ENCODE measurements at regions not wholly inside any gene's neighbourhood (a gene's known extent, or its start where the extent isn't known, plus 50 kb on each side); places are given as distances from the start of the nearest gene placed in this dataset.

GRCh38 chr1:188433425-188433824 is 1604.7 kb downstream of the PLA2G4A start:
- H3K9me3 ChIP-seq = no peaks in the 10 kb centered on the region
- TF ChIP-seq Cebpa-rat (IDR thresholded peaks at IDR 0.05) = no peak
- no peak overlapping the region for H3K4me2 ChIP-seq
- no peak overlapping the region for H3K4me3 ChIP-seq
- no peaks in the 10 kb centered on the region for H3K36me3 ChIP-seq
- H4K20me1 ChIP-seq = no peaks in the 10 kb centered on the region
- H3K9ac ChIP-seq = no peak overlapping the region
- no peaks in the 10 kb centered on the region for H3K4me1 ChIP-seq
- no peak overlapping the region for H3K27ac ChIP-seq
- H3K27me3 ChIP-seq = no peaks in the 10 kb centered on the region

GRCh38 chr1:188444526-188444925 is 1615.8 kb downstream of the PLA2G4A start:
- Histone ChIP-seq H4K20me1 (no peaks in the 10 kb centered on the region), H3K4me3 (no peak overlapping the region), H3K9ac (no peak overlapping the region), H3K9me3 (no peaks in the 10 kb centered on the region), H3K4me1 (no peaks in the 10 kb centered on the region), H3K4me2 (no peak overlapping the region), H3K27me3 (no peaks in the 10 kb centered on the region), H3K27ac (no peak overlapping the region), H3K36me3 (no peaks in the 10 kb centered on the region)
- no peak for TF ChIP-seq Cebpa-rat (IDR thresholded peaks at IDR 0.05)

GRCh38 chr1:188462837-188463236 is 1634.1 kb downstream of the PLA2G4A start:
- Histone ChIP-seq H3K27me3 (no peaks in the 10 kb centered on the region), H3K27ac (no peak overlapping the region), H3K4me3 (no peak overlapping the region), H3K4me1 (no peaks in the 10 kb centered on the region), H3K9ac (no peak overlapping the region), H3K36me3 (no peaks in the 10 kb centered on the region), H4K20me1 (no peaks in the 10 kb centered on the region), H3K4me2 (no peak overlapping the region), H3K9me3 (no peaks in the 10 kb centered on the region)
- TF ChIP-seq Cebpa-rat (IDR thresholded peaks at IDR 0.05) = no peak

- TF ChIP-seq Cebpa-rat (IDR thresholded peaks at IDR 0.05) = no peak
- Histone ChIP-seq H3K4me3 (no peak overlapping the region), H3K4me2 (no peak overlapping the region), H3K9me3 (no peaks in the 10 kb centered on the region), H3K27ac (no peak overlapping the region), H4K20me1 (no peaks in the 10 kb centered on the region), H3K9ac (no peak overlapping the region), H3K27me3 (no peaks in the 10 kb centered on the region), H3K36me3 (no peaks in the 10 kb centered on the region), H3K4me1 (no peaks in the 10 kb centered on the region)
These were observed 1635.2 kb downstream of the PLA2G4A start for GRCh38 chr1:188463919-188464318.

- Histone ChIP-seq H3K4me3 (no peak overlapping the region), H3K27me3 (no peaks in the 10 kb centered on the region), H3K9ac (no peak overlapping the region), H3K4me1 (no peaks in the 10 kb centered on the region), H3K9me3 (no peaks in the 10 kb centered on the region), H3K36me3 (no peaks in the 10 kb centered on the region), H4K20me1 (no peaks in the 10 kb centered on the region), H3K27ac (no peak overlapping the region), H3K4me2 (no peak overlapping the region)
- TF ChIP-seq Cebpa-rat (IDR thresholded peaks at IDR 0.05) = no peak
These were observed 1637.8 kb downstream of the PLA2G4A start for GRCh38 chr1:188466539-188466938.

- Histone ChIP-seq H3K27me3 (no peaks in the 10 kb centered on the region), H3K4me1 (no peaks in the 10 kb centered on the region), H4K20me1 (no peaks in the 10 kb centered on the region), H3K9me3 (no peaks in the 10 kb centered on the region), H3K4me2 (no peak overlapping the region), H3K27ac (no peak overlapping the region), H3K9ac (no peak overlapping the region), H3K36me3 (no peaks in the 10 kb centered on the region), H3K4me3 (no peak overlapping the region)
- TF ChIP-seq Cebpa-rat (IDR thresholded peaks at IDR 0.05) = no peak
These were observed 1647.9 kb downstream of the PLA2G4A start for GRCh38 chr1:188476606-188477005.

GRCh38 chr1:188489336-188490112 is 1660.8 kb downstream of the PLA2G4A start:
- H3K27me3 ChIP-seq = no peaks in the 10 kb centered on the region
- no peak overlapping the region for H3K4me2 ChIP-seq
- TF ChIP-seq Cebpa-rat (IDR thresholded peaks at IDR 0.05) = no peak
- no peak overlapping the region for H3K27ac ChIP-seq
- no peak overlapping the region for H3K4me3 ChIP-seq
- no peaks in the 10 kb centered on the region for H3K9me3 ChIP-seq
- no peak overlapping the region for H3K9ac ChIP-seq
- H3K36me3 ChIP-seq = no peaks in the 10 kb centered on the region
- H4K20me1 ChIP-seq = no peaks in the 10 kb centered on the region
- no peaks in the 10 kb centered on the region for H3K4me1 ChIP-seq

GRCh38 chr1:188496506-188496905 is 1667.8 kb downstream of the PLA2G4A start:
- no peaks in the 10 kb centered on the region for H3K27me3 ChIP-seq
- H3K4me1 ChIP-seq = no peaks in the 10 kb centered on the region
- H4K20me1 ChIP-seq = no peaks in the 10 kb centered on the region
- no peaks in the 10 kb centered on the region for H3K36me3 ChIP-seq
- H3K9me3 ChIP-seq = peaks cover 5% of the 10 kb centered on the region
- H3K4me3 ChIP-seq = no peak overlapping the region
- no peak for TF ChIP-seq Cebpa-rat (IDR thresholded peaks at IDR 0.05)
- H3K4me2 ChIP-seq = no peak overlapping the region
- H3K27ac ChIP-seq = no peak overlapping the region
- no peak overlapping the region for H3K9ac ChIP-seq

GRCh38 chr1:188497020-188497419 is 1668.3 kb downstream of the PLA2G4A start:
- no peak overlapping the region for H3K27ac ChIP-seq
- no peaks in the 10 kb centered on the region for H4K20me1 ChIP-seq
- H3K9ac ChIP-seq = no peak overlapping the region
- peaks cover 5% of the 10 kb centered on the region for H3K9me3 ChIP-seq
- H3K36me3 ChIP-seq = no peaks in the 10 kb centered on the region
- no peak overlapping the region for H3K4me3 ChIP-seq
- H3K4me1 ChIP-seq = no peaks in the 10 kb centered on the region
- H3K4me2 ChIP-seq = no peak overlapping the region
- H3K27me3 ChIP-seq = no peaks in the 10 kb centered on the region
- no peak for TF ChIP-seq Cebpa-rat (IDR thresholded peaks at IDR 0.05)

GRCh38 chr1:188499690-188500089 is 1670.9 kb downstream of the PLA2G4A start:
- Histone ChIP-seq H3K27me3 (no peaks in the 10 kb centered on the region), H3K27ac (no peak overlapping the region), H3K4me3 (no peak overlapping the region), H3K9ac (no peak overlapping the region), H3K4me1 (no peaks in the 10 kb centered on the region), H3K36me3 (no peaks in the 10 kb centered on the region), H3K9me3 (peaks cover 5% of the 10 kb centered on the region), H4K20me1 (no peaks in the 10 kb centered on the region), H3K4me2 (no peak overlapping the region)
- TF ChIP-seq Cebpa-rat (IDR thresholded peaks at IDR 0.05) = no peak

GRCh38 chr1:188514917-188515316 is 1686.2 kb downstream of the PLA2G4A start:
- Histone ChIP-seq H3K4me3 (no peak overlapping the region), H3K27me3 (no peaks in the 10 kb centered on the region), H4K20me1 (no peaks in the 10 kb centered on the region), H3K9ac (no peak overlapping the region), H3K4me1 (no peaks in the 10 kb centered on the region), H3K9me3 (no peaks in the 10 kb centered on the region), H3K4me2 (no peak overlapping the region), H3K36me3 (no peaks in the 10 kb centered on the region), H3K27ac (no peak overlapping the region)
- TF ChIP-seq Cebpa-rat (IDR thresholded peaks at IDR 0.05) = no peak

Data from BLaER1 (cell line).